Renal cortex interstitium (tissue), 11 donors: ENCODE measurements at regions not wholly inside any gene's neighbourhood (a gene's known extent, or its start where the extent isn't known, plus 50 kb on each side); places are given as distances from the start of the nearest gene placed in this dataset.
"Not testable (repeated sequence)": the region's sequence is repeated elsewhere in the genome, so short reads cannot be mapped to it uniquely, and the experiment has no call there.

Experiments used
- DNase-seq, 11 donors: peaks; one replicate each; pipeline ENCODE4 v3.0.0-alpha.2; 2013; ENCODE audit warnings: low read depth in 9 of 11, low spot score in 4 of 11; ENCODE audit errors: extremely low read depth in 1 of 11

- DNase-seq = no peak
These were observed 501.9 kb upstream of the IRAK1BP1 start for GRCh38 chr6:78365473-78365872.

- DNase-seq = no peak
These were observed 490.3 kb upstream of the IRAK1BP1 start for GRCh38 chr6:78377056-78377455.

GRCh38 chr6:78379982-78380381 lies 487.4 kb upstream of the IRAK1BP1 start:
- DNase-seq = no peak

GRCh38 chr6:78380541-78380940 lies 486.8 kb upstream of the IRAK1BP1 start:
- no peak for DNase-seq

GRCh38 chr6:78383968-78384367 lies 483.4 kb upstream of the IRAK1BP1 start:
- no peak for DNase-seq

- not testable (repeated sequence) for DNase-seq
These were observed 480.5 kb upstream of the IRAK1BP1 start for GRCh38 chr6:78386854-78387253.

- DNase-seq = no peak
These were observed 477.3 kb upstream of the IRAK1BP1 start for GRCh38 chr6:78390066-78390465.

- no peak for DNase-seq
These were observed 469.9 kb upstream of the IRAK1BP1 start for GRCh38 chr6:78397499-78397898.

- DNase-seq = no peak
These were observed 469.1 kb upstream of the IRAK1BP1 start for GRCh38 chr6:78398292-78398691.

GRCh38 chr6:78400076-78400475 lies 467.3 kb upstream of the IRAK1BP1 start:
- no peak for DNase-seq

- no peak for DNase-seq
These were observed 440.0 kb upstream of the IRAK1BP1 start for GRCh38 chr6:78427386-78427785.

GRCh38 chr6:78430521-78430920 lies 436.8 kb upstream of the IRAK1BP1 start:
- DNase-seq = no peak

GRCh38 chr6:78435671-78436070 lies 431.7 kb upstream of the IRAK1BP1 start:
- no peak for DNase-seq

GRCh38 chr6:78436335-78436734 lies 431.0 kb upstream of the IRAK1BP1 start:
- no peak for DNase-seq

GRCh38 chr6:78438135-78438534 lies 429.2 kb upstream of the IRAK1BP1 start:
- DNase-seq = no peak

GRCh38 chr6:78460711-78461110 lies 406.6 kb upstream of the IRAK1BP1 start:
- no peak for DNase-seq

GRCh38 chr6:78462728-78463127 lies 404.6 kb upstream of the IRAK1BP1 start:
- no peak for DNase-seq

GRCh38 chr6:78465059-78465634 lies 402.2 kb upstream of the IRAK1BP1 start:
- no peak for DNase-seq

GRCh38 chr6:78476561-78476960 lies 390.8 kb upstream of the IRAK1BP1 start:
- no peak for DNase-seq

GRCh38 chr6:78482801-78483552 lies 384.4 kb upstream of the IRAK1BP1 start:
- DNase-seq = no peak
